ENCODE measurements at regions not wholly inside any gene's neighbourhood (a gene's known extent, or its start where the extent isn't known, plus 50 kb on each side); places are given as distances from the start of the nearest gene placed in this dataset.

GRCh38 chr17:6191405-6192324, 121.5 kb downstream of the WSCD1 start:
- TF ChIP-seq CTCF (IDR thresholded peaks at IDR 0.05) = no peak
- no peak for TF ChIP-seq POLR2A (IDR thresholded peaks at IDR 0.05)

Data from vagina (tissue), 2 donors.